ENCODE measurements at regions not wholly inside any gene's neighbourhood (a gene's known extent, or its start where the extent isn't known, plus 50 kb on each side); places are given as distances from the start of the nearest gene placed in this dataset.

DNA sequence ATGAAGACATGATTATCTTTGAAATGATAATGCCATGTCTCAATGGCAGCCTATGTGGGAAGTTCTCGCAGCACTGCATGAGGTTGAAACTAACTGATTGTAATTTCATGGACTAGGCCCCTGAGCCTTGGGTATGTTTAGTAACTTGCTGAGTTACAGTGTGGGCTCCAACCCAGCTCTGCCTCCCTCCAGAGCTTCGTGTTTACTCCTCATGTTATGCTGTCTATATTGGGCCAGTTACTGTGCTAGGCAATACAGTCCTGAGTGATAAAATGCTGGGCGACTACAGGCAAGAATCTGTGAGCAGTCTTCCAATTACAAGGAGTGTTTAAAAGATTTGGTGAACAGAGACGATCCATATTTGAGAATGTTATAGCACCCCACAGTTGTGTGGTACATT, 530.1 kb upstream of the CDH2 start:
- Histone ChIP-seq H3K27me3 (no peaks in the 10 kb centered on the region), H3K4me3 (no peak overlapping the region), H3K27ac (no peak overlapping the region), H3K9me3 (no peaks in the 10 kb centered on the region), H3K4me1 (no peaks in the 10 kb centered on the region), H3K36me3 (no peaks in the 10 kb centered on the region)
- TF ChIP-seq EP300 (IDR thresholded peaks at IDR 0.05) (no peak), POLR2A (IDR thresholded peaks at IDR 0.05) (no peak), POLR2AphosphoS5 (IDR thresholded peaks at IDR 0.05) (no peak), CTCF (IDR thresholded peaks at IDR 0.05) (no peak)
- WGBS, 2 donors (ENCODE audit: low coverage in 1 of 2), result 67 to 73% methylated on average over 3 to 4 of the region's 4 CpGs
- no peak for ATAC-seq

- Histone ChIP-seq H3K4me1 (no peaks in the 10 kb centered on the region), H3K4me3 (no peak overlapping the region), H3K36me3 (no peaks in the 10 kb centered on the region), H3K27me3 (no peaks in the 10 kb centered on the region), H3K9me3 (no peaks in the 10 kb centered on the region), H3K27ac (no peak overlapping the region)
- 56 to 60% methylated on average over 2 to 4 of the region's 4 CpGs for WGBS, 2 donors (ENCODE audit: low coverage in 1 of 2)
- no peak for TF ChIP-seq CTCF (IDR thresholded peaks at IDR 0.05)
- TF ChIP-seq POLR2A (IDR thresholded peaks at IDR 0.05), result no peak
- no peak for TF ChIP-seq POLR2AphosphoS5 (IDR thresholded peaks at IDR 0.05)
- TF ChIP-seq EP300 (IDR thresholded peaks at IDR 0.05), result no peak
- ATAC-seq, result no peak
Observed at GRCh38 chr18:28706397-28706796, 529.5 kb upstream of the CDH2 start.

DNA sequence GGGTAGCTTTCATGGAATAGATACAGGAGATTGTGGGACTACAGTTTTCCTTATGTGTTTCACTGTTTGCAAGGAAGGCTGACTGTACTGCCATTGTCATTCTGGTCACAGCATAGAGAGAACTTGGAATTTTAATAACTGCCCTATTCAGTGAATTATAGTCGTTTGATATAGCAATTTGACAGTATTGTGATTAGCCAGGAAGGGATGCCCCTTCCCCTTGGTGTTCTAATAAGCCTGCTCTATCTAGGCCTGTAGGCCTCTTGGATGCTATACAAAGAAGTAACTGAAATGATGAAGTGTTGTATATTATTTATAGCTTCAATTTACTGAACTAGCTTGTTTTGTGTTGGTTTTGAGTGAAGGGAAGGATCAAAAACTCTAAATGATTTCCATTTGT, 528.6 kb upstream of the CDH2 start:
- Histone ChIP-seq H3K4me1 (no peaks in the 10 kb centered on the region), H3K9me3 (no peaks in the 10 kb centered on the region), H3K36me3 (no peaks in the 10 kb centered on the region), H3K27ac (no peak overlapping the region), H3K4me3 (no peak overlapping the region), H3K27me3 (no peaks in the 10 kb centered on the region)
- ATAC-seq, result no peak
- WGBS, 2 donors (ENCODE audit: low coverage in 1 of 2), result 69% methylated on average over 1 of the region's 1 CpG; no CpG with 5 or more reads in 1 of the 2 donors
- TF ChIP-seq POLR2A (IDR thresholded peaks at IDR 0.05) (no peak), POLR2AphosphoS5 (IDR thresholded peaks at IDR 0.05) (no peak), CTCF (IDR thresholded peaks at IDR 0.05) (no peak), EP300 (IDR thresholded peaks at IDR 0.05) (no peak)

GRCh38 chr18:28692337-28692736, 515.4 kb upstream of the CDH2 start:
- ATAC-seq, result no peak
- WGBS, 2 donors (ENCODE audit: low coverage in 1 of 2), result 94 to 100% methylated on average over 1 of the region's 1 CpG
- H3K27ac ChIP-seq, result no peak overlapping the region

More at GRCh38 chr18:28692337-28692736, 515.4 kb upstream of the CDH2 start:
- no peak overlapping the region for H3K4me3 ChIP-seq
- no peaks in the 10 kb centered on the region for H3K36me3 ChIP-seq
- no peaks in the 10 kb centered on the region for H3K9me3 ChIP-seq
- TF ChIP-seq POLR2A (IDR thresholded peaks at IDR 0.05), result no peak
- no peak for TF ChIP-seq POLR2AphosphoS5 (IDR thresholded peaks at IDR 0.05)
- no peak for TF ChIP-seq EP300 (IDR thresholded peaks at IDR 0.05)
- no peak for TF ChIP-seq CTCF (IDR thresholded peaks at IDR 0.05)
- H3K4me1 ChIP-seq, result no peaks in the 10 kb centered on the region
- no peaks in the 10 kb centered on the region for H3K27me3 ChIP-seq
